Fibroblast of mammary gland (primary cell): ENCODE measurements at regions not wholly inside any gene's neighbourhood (a gene's known extent, or its start where the extent isn't known, plus 50 kb on each side); places are given as distances from the start of the nearest gene placed in this dataset.

Experiments used
- DNase-seq: peaks from one replicate; pipeline ENCODE4 v3.0.0-alpha.2; 2010; ENCODE audit warnings: low read depth
- H3K4me3 ChIP-seq: 2 replicates; pipeline ENCODE4 v1.5.1; 2011; ENCODE audit warnings: low read depth, mild to moderate bottlenecking, low read length, moderate library complexity; ENCODE audit not compliant: control insufficient read depth
- CTCF ChIP-seq: conservative IDR thresholded peaks from 2 replicates; pipeline ENCODE4 v1.5.1; 2011; ENCODE audit warnings: low read depth, low read length, inconsistent platforms; ENCODE audit not compliant: control insufficient read depth, insufficient read depth

- no peak for TF ChIP-seq CTCF
- peak; percentile 40 for DNase-seq
These were observed 531.3 kb upstream of the MAN1A1 start for GRCh38 chr6:119880840-119881239.

GRCh38 chr6:119879731-119880130, 530.2 kb upstream of the MAN1A1 start:
- no peak for TF ChIP-seq CTCF
- no peak for DNase-seq
- H3K4me3 ChIP-seq, result no peak overlapping the region

More at GRCh38 chr6:119880840-119881239, 531.3 kb upstream of the MAN1A1 start:
- no peak overlapping the region for H3K4me3 ChIP-seq

- no peak overlapping the region for H3K4me3 ChIP-seq
- DNase-seq, result no peak
- no peak for TF ChIP-seq CTCF
These were observed 524.8 kb upstream of the MAN1A1 start for GRCh38 chr6:119874381-119874780.

GRCh38 chr6:119873107-119873506, 523.5 kb upstream of the MAN1A1 start:
- DNase-seq, result no peak
- no peak for TF ChIP-seq CTCF

GRCh38 chr6:119871520-119871919, 522.0 kb upstream of the MAN1A1 start:
- TF ChIP-seq CTCF, result no peak
- no peak overlapping the region for H3K4me3 ChIP-seq
- DNase-seq, result no peak

More at GRCh38 chr6:119873107-119873506, 523.5 kb upstream of the MAN1A1 start:
- H3K4me3 ChIP-seq, result no peak overlapping the region

- no peak for TF ChIP-seq CTCF
- peak; percentile 5 for DNase-seq
- H3K4me3 ChIP-seq, result no peak overlapping the region
These were observed 516.1 kb upstream of the MAN1A1 start for GRCh38 chr6:119865466-119866350.

- H3K4me3 ChIP-seq, result no peak overlapping the region
- no peak for TF ChIP-seq CTCF
- DNase-seq, result no peak
These were observed 513.2 kb upstream of the MAN1A1 start for GRCh38 chr6:119862719-119863118.
